Upper lobe of right lung (tissue), 1 donor: ENCODE measurements at regions not wholly inside any gene's neighbourhood (a gene's known extent, or its start where the extent isn't known, plus 50 kb on each side); places are given as distances from the start of the nearest gene placed in this dataset.
"Not testable (repeated sequence)": the region's sequence is repeated elsewhere in the genome, so short reads cannot be mapped to it uniquely, and the experiment has no call there.

Source experiments
- ATAC-seq: fragments of 200-7000 bp; cut with Tn5 transposase; one replicate; pipeline ENCODE4 v1.9.1; 2020; ENCODE audit warnings: mild to moderate bottlenecking, moderate library complexity
- DNase-seq: peaks from one replicate; pipeline ENCODE4 v3.0.0-alpha.2; 2020
- H3K27ac ChIP-seq: fragments of 200-600 bp; one replicate; pipeline ENCODE4 v1.8.0; 2022
- H3K27me3 ChIP-seq: fragments of 200-600 bp; one replicate; pipeline ENCODE4 v1.8.0; 2022; ENCODE audit warnings: mild to moderate bottlenecking
- H3K36me3 ChIP-seq: fragments of 200-600 bp; one replicate; pipeline ENCODE4 v1.8.0; 2022
- H3K4me1 ChIP-seq: fragments of 200-600 bp; one replicate; pipeline ENCODE4 v1.8.0; 2022
- H3K4me3 ChIP-seq: fragments of 200-600 bp; one replicate; pipeline ENCODE4 v1.8.0; 2022; ENCODE audit warnings: mild to moderate bottlenecking
- H3K9me3 ChIP-seq: fragments of 200-600 bp; one replicate; pipeline ENCODE4 v1.8.0; 2022
- CTCF ChIP-seq: fragments of 200-600 bp; IDR thresholded peaks from one replicate; pipeline ENCODE4 v1.8.0; 2022; ENCODE audit warnings: antibody characterized with exemption
- intact Hi-C: fragments of 100-400 bp; cut with DNase I; formaldehyde crosslinking; loops from one replicate; pipeline ENCODE4 v1.11.0; 2022
- donor health status: DM: no; HTN: yes; CAD: no; lungs with severe emphysema.

DNA sequence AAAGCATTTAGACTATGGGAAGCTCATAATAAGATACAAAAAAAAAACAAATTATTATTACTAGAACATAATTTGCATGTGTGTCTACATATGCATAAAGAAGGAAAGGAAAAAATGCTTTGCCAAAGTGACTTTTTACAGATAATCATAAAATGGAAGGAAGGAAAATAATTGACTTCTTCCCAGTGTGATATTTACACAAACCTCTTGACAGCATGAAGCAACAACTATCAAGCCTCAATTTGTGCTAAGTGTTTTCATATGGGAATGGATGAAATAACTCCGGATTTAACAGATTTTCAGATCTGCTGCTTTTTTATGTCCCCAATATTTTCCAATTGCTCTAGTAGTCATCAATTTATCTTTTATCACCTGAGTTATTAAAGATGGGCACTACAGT lies 275.9 kb upstream of the REG3G start:
- H3K27me3 ChIP-seq = no peaks in the 10 kb centered on the region
- TF ChIP-seq CTCF = no peak
- H3K9me3 ChIP-seq = no peaks in the 10 kb centered on the region
- no peak overlapping the region for H3K27ac ChIP-seq
- intact Hi-C loops = no loop called here
- H3K4me1 ChIP-seq = no peaks in the 10 kb centered on the region
- no peaks in the 10 kb centered on the region for H3K36me3 ChIP-seq
- no peak overlapping the region for H3K4me3 ChIP-seq
- ATAC-seq (no peak), DNase-seq (no peak)

- DNase-seq (no peak), ATAC-seq (no peak)
- no peak overlapping the region for H3K4me3 ChIP-seq
- H3K27me3 ChIP-seq = no peaks in the 10 kb centered on the region
- no peak for TF ChIP-seq CTCF
- intact Hi-C loops = no loop called here
- H3K36me3 ChIP-seq = no peaks in the 10 kb centered on the region
- H3K4me1 ChIP-seq = no peaks in the 10 kb centered on the region
- H3K9me3 ChIP-seq = no peaks in the 10 kb centered on the region
- no peak overlapping the region for H3K27ac ChIP-seq
These were observed 275.3 kb upstream of the REG3G start for GRCh38 chr2:78750219-78750618.

- TF ChIP-seq CTCF = no peak
- no peaks in the 10 kb centered on the region for H3K9me3 ChIP-seq
- H3K27me3 ChIP-seq = no peaks in the 10 kb centered on the region
- H3K4me3 ChIP-seq = no peak overlapping the region
- intact Hi-C loops = no loop called here
- no peak for DNase-seq
- no peak overlapping the region for H3K27ac ChIP-seq
- no peak for ATAC-seq
- no peaks in the 10 kb centered on the region for H3K4me1 ChIP-seq
- H3K36me3 ChIP-seq = no peaks in the 10 kb centered on the region
These were observed 270.6 kb upstream of the REG3G start for GRCh38 chr2:78754930-78755329.

GRCh38 chr2:78757191-78757590 lies 268.3 kb upstream of the REG3G start:
- Histone ChIP-seq H3K9me3 (no peaks in the 10 kb centered on the region), H3K4me3 (no peak overlapping the region), H3K4me1 (no peaks in the 10 kb centered on the region), H3K36me3 (no peaks in the 10 kb centered on the region), H3K27ac (no peak overlapping the region), H3K27me3 (no peaks in the 10 kb centered on the region)
- ATAC-seq = no peak
- no peak for TF ChIP-seq CTCF
- intact Hi-C loops = no loop called here
- DNase-seq = no peak

- intact Hi-C loops = no loop called here
- H3K4me3 ChIP-seq = no peak overlapping the region
- DNase-seq (no peak), ATAC-seq (no peak)
- no peaks in the 10 kb centered on the region for H3K4me1 ChIP-seq
- no peaks in the 10 kb centered on the region for H3K27me3 ChIP-seq
- H3K36me3 ChIP-seq = no peaks in the 10 kb centered on the region
- no peak overlapping the region for H3K27ac ChIP-seq
- H3K9me3 ChIP-seq = no peaks in the 10 kb centered on the region
- no peak for TF ChIP-seq CTCF
These were observed 267.9 kb upstream of the REG3G start for GRCh38 chr2:78757640-78758039.

DNA sequence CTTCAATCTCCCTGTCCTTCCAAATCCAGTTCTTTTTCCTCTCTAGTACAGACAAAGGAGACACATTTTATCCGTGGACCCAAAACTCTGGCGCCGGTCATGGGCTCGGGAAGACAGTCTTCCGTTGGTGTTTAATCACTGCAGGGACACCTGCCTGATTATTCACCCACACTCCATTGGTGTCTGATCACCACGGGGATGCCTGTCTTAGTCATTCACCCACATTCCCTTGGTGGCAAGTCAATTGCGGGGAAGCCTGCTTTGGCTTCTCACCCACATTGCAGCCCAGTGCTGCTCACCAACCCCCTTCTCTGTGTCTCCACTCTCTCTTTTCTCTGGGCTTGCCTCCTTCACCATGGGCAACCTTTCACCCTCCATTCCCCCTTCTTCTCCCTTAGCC lies 266.7 kb upstream of the REG3G start:
- H3K36me3 ChIP-seq, ATAC-seq, H3K4me3 ChIP-seq, H3K27ac ChIP-seq, H3K27me3 ChIP-seq, DNase-seq, H3K4me1 ChIP-seq, intact Hi-C loops, H3K9me3 ChIP-seq: not testable (repeated sequence)
